Mammary epithelial cell (primary cell): ENCODE measurements at regions not wholly inside any gene's neighbourhood (a gene's known extent, or its start where the extent isn't known, plus 50 kb on each side); places are given as distances from the start of the nearest gene placed in this dataset.

ENCODE experiments used
- CTCF ChIP-seq, 2 donors: IDR thresholded peaks in 1 of 2; conservative IDR thresholded peaks in 1 of 2; 2 replicates each; pipeline ENCODE4 v1.5.1; 2011 to 2012; ENCODE audit warnings: inconsistent platforms in 2 of 2, low read length in 2 of 2, mild to moderate bottlenecking in 2 of 2, control low read depth in 1 of 2, low read depth in 1 of 2; ENCODE audit not compliant: insufficient read depth in 1 of 2; ENCODE audit errors: extremely low read depth in 1 of 2
- EZH2 ChIP-seq: IDR thresholded peaks from 2 replicates; pipeline ENCODE4 v1.6.1; 2012; ENCODE audit warnings: low read length, inconsistent platforms, borderline replicate concordance

- TF ChIP-seq CTCF (conservative IDR thresholded peaks at IDR 0.05 in 1 of 2, IDR thresholded peaks at IDR 0.05 in 1 of 2; ENCODE audit: extremely low read depth in 1 of 2, insufficient read depth in 1 of 2, low read depth in 1 of 2, low read length in 2 of 2), result no peak
- no peak for TF ChIP-seq EZH2
Measured at GRCh38 chr3:13998831-13999230, 119.0 kb upstream of the WNT7A start.
